PFSK-1 (cell line): ENCODE measurements at regions not wholly inside any gene's neighbourhood (a gene's known extent, or its start where the extent isn't known, plus 50 kb on each side); places are given as distances from the start of the nearest gene placed in this dataset.

Source experiments
- FOXP2 ChIP-seq: optimal IDR thresholded peaks from 2 replicates; pipeline ENCODE3; 2011; ENCODE audit warnings: borderline replicate concordance, control low read depth, inconsistent platforms; ENCODE audit not compliant: insufficient read depth; ENCODE audit errors: extremely low read length, extremely low read depth
- POLR2AphosphoS5 ChIP-seq: IDR thresholded peaks from 2 replicates; pipeline ENCODE4 v1.6.1; 2012; ENCODE audit warnings: low read depth, mild to moderate bottlenecking, control low read depth, low read length, moderate library complexity
- REST ChIP-seq, 2 experiments: IDR thresholded peaks; 2 replicates each; pipeline versions ENCODE4 v1.6.1 to v1.8.0; 2011 to 2012; ENCODE audit warnings: low read depth in 2 of 2, low read length in 2 of 2, control low read depth in 1 of 2, inconsistent platforms in 1 of 2, mild to moderate bottlenecking in 1 of 2, moderate library complexity in 1 of 2; ENCODE audit not compliant: insufficient read depth in 1 of 2
- SIN3A ChIP-seq: IDR thresholded peaks from 2 replicates; pipeline ENCODE4 v1.6.1; 2012; ENCODE audit warnings: mild to moderate bottlenecking, low read length, moderate library complexity, borderline replicate concordance; ENCODE audit not compliant: insufficient read depth
- TAF1 ChIP-seq: IDR thresholded peaks from 2 replicates; pipeline ENCODE4 v1.6.1; 2012; ENCODE audit warnings: low read length, control low read depth, borderline replicate concordance; ENCODE audit not compliant: insufficient read depth

GRCh38 chr2:2846332-2847208, 515.5 kb upstream of the MYT1L start:
- TF ChIP-seq POLR2AphosphoS5 (no peak), FOXP2 (no peak), SIN3A (no peak), TAF1 (no peak), REST (IDR thresholded peaks at IDR 0.05; ENCODE audit: insufficient read depth in 1 of 2, low read depth in 2 of 2, low read length in 2 of 2) (no peak)

- TF ChIP-seq FOXP2 (no peak), REST (IDR thresholded peaks at IDR 0.05; ENCODE audit: insufficient read depth in 1 of 2, low read depth in 2 of 2, low read length in 2 of 2) (no peak), SIN3A (no peak), TAF1 (no peak), POLR2AphosphoS5 (no peak)
These were observed 514.8 kb upstream of the MYT1L start for GRCh38 chr2:2845806-2846315.

GRCh38 chr2:2845267-2845666, 514.2 kb upstream of the MYT1L start:
- TF ChIP-seq SIN3A (no peak), TAF1 (no peak), FOXP2 (no peak), REST (IDR thresholded peaks at IDR 0.05; ENCODE audit: insufficient read depth in 1 of 2, low read depth in 2 of 2, low read length in 2 of 2) (no peak), POLR2AphosphoS5 (no peak)

GRCh38 chr2:2843969-2844548, 513.0 kb upstream of the MYT1L start:
- TF ChIP-seq TAF1 (no peak), SIN3A (no peak)

- no peak for TF ChIP-seq REST (IDR thresholded peaks at IDR 0.05; ENCODE audit: insufficient read depth in 1 of 2, low read depth in 2 of 2, low read length in 2 of 2)
- TF ChIP-seq POLR2AphosphoS5 = no peak
- TF ChIP-seq FOXP2 = no peak
- no peak for TF ChIP-seq TAF1
- TF ChIP-seq SIN3A = no peak
These were observed 511.4 kb upstream of the MYT1L start for GRCh38 chr2:2842466-2842865.
